Stimulated activated CD8-positive, alpha-beta memory T cell treated with anti-CD3 and anti-CD28 coated beads, Interleukin-7, amount 100 ng/mL, for 4 hours (primary cell): ENCODE measurements at regions not wholly inside any gene's neighbourhood (a gene's known extent, or its start where the extent isn't known, plus 50 kb on each side); places are given as distances from the start of the nearest gene placed in this dataset.

Experiments used
- DNase-seq, 2 donors: peaks; one replicate each; pipeline ENCODE4 v3.0.0-alpha.2; 2020; ENCODE audit warnings: low read depth in 2 of 2

GRCh38 chr11:33646629-33647028 lies 54.0 kb downstream of the C11orf91 start:
- no peak for DNase-seq

GRCh38 chr11:33646168-33646567 lies 54.5 kb downstream of the C11orf91 start:
- no peak for DNase-seq

- no peak for DNase-seq
Observed at GRCh38 chr11:33645686-33646085, 54.9 kb downstream of the C11orf91 start.

- no peak for DNase-seq
Observed at GRCh38 chr11:33643167-33643824, 57.3 kb downstream of the C11orf91 start.

- DNase-seq: no peak
Observed at GRCh38 chr11:33642461-33643166, 58.0 kb downstream of the C11orf91 start.

GRCh38 chr11:33640730-33641371 lies 59.8 kb downstream of the C11orf91 start:
- no peak for DNase-seq

GRCh38 chr11:33638608-33639007 lies 62.0 kb downstream of the C11orf91 start:
- DNase-seq: no peak

- no peak for DNase-seq
Observed at GRCh38 chr11:33636104-33636503, 64.5 kb downstream of the C11orf91 start.

- DNase-seq: no peak
Observed at GRCh38 chr11:33635161-33635560, 65.5 kb downstream of the C11orf91 start.

- DNase-seq: no peak
Observed at GRCh38 chr11:33634291-33634834, 66.3 kb downstream of the C11orf91 start.

- DNase-seq: no peak
Observed at GRCh38 chr11:33633251-33634003, 67.2 kb downstream of the C11orf91 start.

- DNase-seq: no peak
Observed at GRCh38 chr11:33631749-33632091, 68.9 kb downstream of the C11orf91 start.

- no peak for DNase-seq
Observed at GRCh38 chr11:33630936-33631748, 69.5 kb downstream of the C11orf91 start.

- no peak for DNase-seq
Observed at GRCh38 chr11:33624083-33624482, 76.5 kb downstream of the C11orf91 start.

GRCh38 chr11:33622806-33623205 lies 77.8 kb downstream of the C11orf91 start:
- DNase-seq: no peak

- no peak for DNase-seq
Observed at GRCh38 chr11:33622186-33622585, 78.4 kb downstream of the C11orf91 start.

GRCh38 chr11:33620423-33621171 lies 80.0 kb downstream of the C11orf91 start:
- DNase-seq: no peak

GRCh38 chr11:33618956-33619355 lies 81.7 kb downstream of the C11orf91 start:
- DNase-seq: no peak

- no peak for DNase-seq
Observed at GRCh38 chr11:33618351-33618710, 82.3 kb downstream of the C11orf91 start.

GRCh38 chr11:33617672-33618350 lies 82.8 kb downstream of the C11orf91 start:
- DNase-seq: no peak
